IPS DF 6.9 (cell line): ENCODE measurements at regions not wholly inside any gene's neighbourhood (a gene's known extent, or its start where the extent isn't known, plus 50 kb on each side); places are given as distances from the start of the nearest gene placed in this dataset.

Experiments
- DNase-seq: peaks from one replicate; pipeline ENCODE4 v3.0.0-alpha.2; 2013; ENCODE audit warnings: low read depth, low spot score
- H3K27ac ChIP-seq: one replicate; pipeline ENCODE4 v1.5.1; 2013; ENCODE audit warnings: low read length, control low read depth
- H3K27me3 ChIP-seq: 2 replicates; pipeline ENCODE4 v1.6.1; 2013; ENCODE audit warnings: mild to moderate bottlenecking, low read length; ENCODE audit not compliant: control insufficient read depth, insufficient read depth
- H3K36me3 ChIP-seq: 2 replicates; pipeline ENCODE4 v1.6.1; 2013; ENCODE audit warnings: low read length; ENCODE audit not compliant: control insufficient read depth, insufficient read depth
- H3K4me1 ChIP-seq: 2 replicates; pipeline ENCODE4 v1.6.1; 2013; ENCODE audit warnings: low read length; ENCODE audit not compliant: control insufficient read depth, insufficient read depth
- H3K4me3 ChIP-seq: 2 replicates; pipeline ENCODE4 v1.5.1; 2013; ENCODE audit warnings: mild to moderate bottlenecking, low read length
- H3K9me3 ChIP-seq: 2 replicates; pipeline ENCODE4 v1.6.1; 2013; ENCODE audit warnings: low read length, inconsistent platforms; ENCODE audit not compliant: control insufficient read depth, insufficient read depth
- WGBS: extraction: QIAGEN DNeasy Blood & Tissue Kit; methylation state at CpG from one replicate; pipeline ENCODE4 v1.1.7; 2013; ENCODE audit warnings: mixed read lengths, missing lambda C conversion rate; ENCODE audit not compliant: insufficient read length, insufficient coverage; 5-methylcytosine and 5-hydroxymethylcytosine counted together

DNA sequence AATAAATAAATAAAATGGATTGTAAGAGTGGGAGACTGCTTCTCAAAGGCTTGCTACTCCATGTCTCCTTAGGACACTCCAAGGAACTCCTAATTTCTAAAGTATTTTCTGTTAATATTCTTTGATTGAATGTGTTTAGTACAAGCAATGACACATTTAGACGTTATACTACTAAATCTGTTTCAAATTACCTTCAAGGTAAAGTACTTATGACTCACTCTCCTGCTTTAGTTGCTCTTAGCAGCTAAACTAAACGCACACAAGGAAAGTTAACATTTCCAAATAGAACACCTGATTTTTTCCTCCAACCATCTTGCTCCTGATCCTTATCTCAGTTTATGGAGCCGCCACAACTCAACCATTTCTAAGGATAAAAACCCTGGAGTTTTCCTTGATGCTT, 969.8 kb upstream of the ADGRL4 start:
- H3K9me3 ChIP-seq, result no peaks in the 10 kb centered on the region
- no peaks in the 10 kb centered on the region for H3K36me3 ChIP-seq
- H3K27me3 ChIP-seq, result no peaks in the 10 kb centered on the region
- no peaks in the 10 kb centered on the region; the same call in 1 of the 2 replicates for H3K4me1 ChIP-seq
- no peak overlapping the region for H3K4me3 ChIP-seq
- no CpG with 5 or more reads among the region's 3 CpGs for WGBS
- no peak overlapping the region for H3K27ac ChIP-seq
- no peak for DNase-seq

DNA sequence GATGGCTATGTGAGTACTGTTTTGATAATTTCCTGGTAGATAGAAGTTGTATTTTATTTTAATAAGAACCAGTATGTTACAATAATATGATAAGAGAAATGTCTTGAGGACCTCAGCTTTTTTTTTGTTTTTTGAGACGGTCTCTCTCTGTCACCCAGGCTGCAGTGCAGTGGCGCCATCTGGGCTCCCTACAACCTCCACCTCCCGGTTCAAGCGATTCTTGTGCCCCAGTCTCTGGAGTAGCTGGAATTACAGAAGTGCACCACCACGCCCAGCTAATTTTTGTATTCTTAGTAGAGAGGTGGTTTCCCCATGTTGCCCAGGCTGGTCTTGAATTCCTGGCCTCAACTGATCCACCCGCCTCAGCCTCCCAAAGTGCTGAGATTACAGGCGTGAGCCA, 968.1 kb upstream of the ADGRL4 start:
- H3K36me3 ChIP-seq, result no peaks in the 10 kb centered on the region
- H3K4me3 ChIP-seq, result no peak overlapping the region
- DNase-seq, result no peak
- H3K27ac ChIP-seq, result no peak overlapping the region
- no peaks in the 10 kb centered on the region for H3K9me3 ChIP-seq
- no peaks in the 10 kb centered on the region; the same call in 1 of the 2 replicates for H3K4me1 ChIP-seq
- WGBS, result no CpG with 5 or more reads among the region's 7 CpGs
- no peaks in the 10 kb centered on the region for H3K27me3 ChIP-seq

GRCh38 chr1:79969886-79970285, 963.4 kb upstream of the ADGRL4 start:
- no peaks in the 10 kb centered on the region for H3K27me3 ChIP-seq
- no peak overlapping the region for H3K4me3 ChIP-seq
- no CpG with 5 or more reads among the region's 2 CpGs for WGBS
- H3K27ac ChIP-seq, result no peak overlapping the region
- no peak for DNase-seq
- no peaks in the 10 kb centered on the region for H3K4me1 ChIP-seq
- H3K36me3 ChIP-seq, result no peaks in the 10 kb centered on the region
- H3K9me3 ChIP-seq, result no peaks in the 10 kb centered on the region

GRCh38 chr1:79966438-79966837, 959.9 kb upstream of the ADGRL4 start:
- Histone ChIP-seq H3K27me3 (no peaks in the 10 kb centered on the region), H3K27ac (no peak overlapping the region), H3K36me3 (no peaks in the 10 kb centered on the region), H3K4me3 (no peak overlapping the region), H3K9me3 (no peaks in the 10 kb centered on the region), H3K4me1 (no peaks in the 10 kb centered on the region)
- DNase-seq, result no peak
- WGBS, result no CpG with 5 or more reads among the region's 2 CpGs

GRCh38 chr1:79959635-79960034, 953.1 kb upstream of the ADGRL4 start:
- DNase-seq, result no peak
- no CpG with 5 or more reads among the region's 1 CpG for WGBS
- Histone ChIP-seq H3K27ac (no peak overlapping the region), H3K4me3 (no peak overlapping the region), H3K4me1 (no peaks in the 10 kb centered on the region), H3K9me3 (no peaks in the 10 kb centered on the region), H3K36me3 (no peaks in the 10 kb centered on the region), H3K27me3 (no peaks in the 10 kb centered on the region)

DNA sequence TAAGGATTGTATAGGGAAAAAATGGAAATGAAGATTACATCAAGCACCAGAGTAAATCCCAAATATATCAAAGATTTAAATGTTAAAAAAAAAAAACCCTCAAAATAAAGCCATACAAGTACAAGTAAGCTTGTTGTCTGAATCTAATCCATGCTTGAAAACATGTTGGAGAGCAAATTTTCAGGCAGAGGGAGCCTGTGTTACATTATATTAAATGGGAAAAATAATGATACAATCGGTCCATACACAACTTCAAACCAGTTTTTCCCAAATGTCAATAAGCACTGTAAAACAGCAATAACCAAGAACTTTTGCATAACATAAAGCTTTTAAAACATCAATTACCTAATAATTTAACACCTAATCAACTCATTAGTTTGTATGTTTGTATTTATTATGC, 949.4 kb upstream of the ADGRL4 start:
- no peak overlapping the region for H3K27ac ChIP-seq
- H3K9me3 ChIP-seq, result no peaks in the 10 kb centered on the region
- WGBS, result no CpG with 5 or more reads among the region's 1 CpG
- DNase-seq, result no peak
- no peaks in the 10 kb centered on the region for H3K4me1 ChIP-seq
- no peak overlapping the region for H3K4me3 ChIP-seq
- H3K27me3 ChIP-seq, result no peaks in the 10 kb centered on the region
- H3K36me3 ChIP-seq, result no peaks in the 10 kb centered on the region

DNA sequence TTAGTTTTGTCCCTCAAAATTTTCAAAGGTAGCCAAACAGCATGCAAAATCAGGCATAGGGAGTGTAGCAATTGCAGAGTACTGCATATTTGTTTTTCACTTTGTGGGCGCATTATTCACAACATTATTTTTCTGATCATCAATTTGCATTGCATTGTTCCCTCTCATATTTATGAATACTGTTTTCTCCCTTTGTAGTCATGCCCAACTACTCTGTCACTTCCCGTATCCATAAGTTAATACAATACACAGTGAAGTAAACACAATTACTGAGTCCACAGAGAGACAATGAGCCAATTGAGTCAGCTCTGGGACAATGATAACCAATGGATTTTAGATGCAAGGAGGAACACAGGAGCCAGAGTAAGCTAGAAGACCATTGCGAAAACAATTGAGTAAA, 944.0 kb upstream of the ADGRL4 start:
- DNase-seq, result no peak
- H3K4me3 ChIP-seq, result no peak overlapping the region
- H3K27me3 ChIP-seq, result no peaks in the 10 kb centered on the region
- no peak overlapping the region for H3K27ac ChIP-seq
- no peaks in the 10 kb centered on the region for H3K4me1 ChIP-seq
- no peaks in the 10 kb centered on the region for H3K9me3 ChIP-seq
- no peaks in the 10 kb centered on the region for H3K36me3 ChIP-seq
- no CpG with 5 or more reads among the region's 3 CpGs for WGBS

DNA sequence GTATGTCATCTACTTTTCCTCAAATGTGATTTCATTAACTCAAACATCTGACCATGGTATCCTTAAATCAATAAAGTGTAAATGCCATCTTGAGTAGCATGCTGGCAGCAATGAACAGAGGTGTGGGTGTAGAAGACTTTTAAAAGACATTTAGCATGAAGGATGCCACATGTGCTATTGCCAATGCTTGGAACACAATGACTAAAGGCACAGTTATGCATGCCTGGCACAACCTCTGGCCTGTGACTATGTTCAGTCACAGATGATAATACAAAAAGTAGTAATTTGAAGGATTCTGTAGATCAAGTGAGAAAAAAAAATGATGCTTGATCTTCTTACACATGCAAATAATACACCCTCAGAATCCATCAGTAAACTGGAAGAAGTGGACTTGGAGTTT, 938.9 kb upstream of the ADGRL4 start:
- no peaks in the 10 kb centered on the region for H3K9me3 ChIP-seq
- no peak for DNase-seq
- H3K36me3 ChIP-seq, result no peaks in the 10 kb centered on the region
- no peaks in the 10 kb centered on the region for H3K27me3 ChIP-seq
- H3K27ac ChIP-seq, result no peak overlapping the region
- H3K4me1 ChIP-seq, result no peaks in the 10 kb centered on the region
- no peak overlapping the region for H3K4me3 ChIP-seq

GRCh38 chr1:79929356-79929755, 922.8 kb upstream of the ADGRL4 start:
- WGBS, result no CpG with 5 or more reads among the region's 2 CpGs

DNA sequence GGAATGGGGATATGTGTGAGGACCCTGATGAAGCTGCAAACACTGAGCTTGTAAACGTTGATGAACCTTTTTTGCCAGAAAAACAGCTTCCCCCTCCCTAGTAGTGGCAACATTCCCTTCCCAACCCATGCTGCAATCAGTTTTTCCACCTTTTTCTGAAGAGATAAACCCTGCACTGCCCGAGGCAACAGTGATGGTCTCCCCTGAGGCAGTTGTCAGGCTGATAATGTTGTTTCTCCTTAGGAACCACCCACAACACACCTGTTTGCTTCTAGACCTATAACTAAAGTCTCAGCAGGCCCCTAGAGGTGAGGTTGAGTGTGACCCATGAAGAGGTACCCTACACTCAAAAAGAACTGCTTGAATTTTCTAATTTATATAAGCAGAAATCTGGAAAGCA, 922.4 kb upstream of the ADGRL4 start:
- no peaks in the 10 kb centered on the region; the same call in 1 of the 2 replicates for H3K9me3 ChIP-seq
- no peak overlapping the region for H3K4me3 ChIP-seq
- no peak overlapping the region for H3K27ac ChIP-seq
- WGBS, result no CpG with 5 or more reads among the region's 2 CpGs
- no peak for DNase-seq
- no peaks in the 10 kb centered on the region for H3K36me3 ChIP-seq
- H3K4me1 ChIP-seq, result no peaks in the 10 kb centered on the region
- no peaks in the 10 kb centered on the region for H3K27me3 ChIP-seq

More at GRCh38 chr1:79929356-79929755, 922.8 kb upstream of the ADGRL4 start:
- H3K36me3 ChIP-seq, result no peaks in the 10 kb centered on the region
- H3K27me3 ChIP-seq, result no peaks in the 10 kb centered on the region
- DNase-seq, result no peak
- H3K4me1 ChIP-seq, result no peaks in the 10 kb centered on the region
- H3K9me3 ChIP-seq, result no peaks in the 10 kb centered on the region; the same call in 1 of the 2 replicates
- H3K4me3 ChIP-seq, result no peak overlapping the region
- H3K27ac ChIP-seq, result no peak overlapping the region

GRCh38 chr1:79920960-79921669, 914.6 kb upstream of the ADGRL4 start:
- Histone ChIP-seq H3K27ac (no peak overlapping the region), H3K4me1 (no peaks in the 10 kb centered on the region), H3K36me3 (no peaks in the 10 kb centered on the region), H3K9me3 (no peaks in the 10 kb centered on the region; the same call in 1 of the 2 replicates), H3K27me3 (no peaks in the 10 kb centered on the region), H3K4me3 (no peak overlapping the region)
- DNase-seq, result no peak
- no CpG with 5 or more reads among the region's 1 CpG for WGBS
